Upper lobe of left lung (tissue), 4 donors: ENCODE measurements at regions not wholly inside any gene's neighbourhood (a gene's known extent, or its start where the extent isn't known, plus 50 kb on each side); places are given as distances from the start of the nearest gene placed in this dataset.

Experiments used
- CTCF ChIP-seq, 6 experiments: fragments of 450-650 bp in 4 of 6; fragments of 200-600 bp in 2 of 6; sonication (generic) in 2 of 6; IDR thresholded peaks; one replicate each; pipeline ENCODE4 v1.5.1; 2016 to 2019; ENCODE audit warnings: antibody characterized with exemption in 6 of 6
- EP300 ChIP-seq, 4 donors: sonication (generic); formaldehyde crosslinking; IDR thresholded peaks; one replicate each; pipeline ENCODE4 v1.5.1; 2017; ENCODE audit warnings: antibody characterized with exemption in 4 of 4, control low read depth in 2 of 4
- POLR2A ChIP-seq, 4 donors: fragments of 450-650 bp; IDR thresholded peaks; one replicate each; pipeline ENCODE4 v1.5.1; 2016 to 2017; ENCODE audit warnings: antibody characterized with exemption in 4 of 4, mild to moderate bottlenecking in 2 of 4
- POLR2AphosphoS5 ChIP-seq, 2 donors: sonication (generic); formaldehyde crosslinking; IDR thresholded peaks; one replicate each; pipeline ENCODE4 v1.5.1; 2017; ENCODE audit warnings: antibody characterized with exemption in 2 of 2

GRCh38 chr14:98219638-98220037 lies 1052.4 kb downstream of the BCL11B start:
- no peak for TF ChIP-seq POLR2AphosphoS5 (IDR thresholded peaks at IDR 0.05)
- TF ChIP-seq POLR2A (IDR thresholded peaks at IDR 0.05), result no peak
- no peak for TF ChIP-seq CTCF (IDR thresholded peaks at IDR 0.05)
- no peak for TF ChIP-seq EP300 (IDR thresholded peaks at IDR 0.05)
